ENCODE measurements at regions not wholly inside any gene's neighbourhood (a gene's known extent, or its start where the extent isn't known, plus 50 kb on each side); places are given as distances from the start of the nearest gene placed in this dataset.

- Histone ChIP-seq H3K27ac (no peak overlapping the region), H3K4me2 (no peak overlapping the region), H3K9me3 (peaks cover 14% of the 10 kb centered on the region; the same call in 2 of the 3 replicates), H3K4me1 (peaks cover 17% of the 10 kb centered on the region), H3K4me3 (no peak overlapping the region)
- FAIRE-seq, result no peak
- no peak for DNase-seq (ENCODE audit: low read depth in 1 of 2, low spot score in 1 of 2)
- 86% methylated on average over 2 of the region's 2 CpGs for WGBS (ENCODE audit: missing lambda C conversion rate)
- no peak for ATAC-seq
- TF ChIP-seq CBX8 (IDR thresholded peaks at IDR 0.05), result no peak
- TF ChIP-seq HEYL (CRISPR knock-in tag; IDR thresholded peaks at IDR 0.05), result no peak
- no peak for TF ChIP-seq FOSL2 (IDR thresholded peaks at IDR 0.05)
- no peak for TF ChIP-seq FOSL2 (CRISPR knock-in tag; IDR thresholded peaks at IDR 0.05)
- TF ChIP-seq MYC (IDR thresholded peaks at IDR 0.05; ENCODE audit: borderline replicate concordance, low read length), result no peak
- no peak for TF ChIP-seq RAD21 (conservative IDR thresholded peaks at IDR 0.05 in 1 of 2, IDR thresholded peaks at IDR 0.05 in 1 of 2)
- no peak for TF ChIP-seq CEBPB (IDR thresholded peaks at IDR 0.05)
- no peak for TF ChIP-seq SREBF2 (IDR thresholded peaks at IDR 0.05)
- TF ChIP-seq TP53 (CRISPR knock-in tag; IDR thresholded peaks at IDR 0.05), result no peak
- TF ChIP-seq MAX (IDR thresholded peaks at IDR 0.05), result no peak
- TF ChIP-seq HOXB13 (CRISPR knock-in tag; IDR thresholded peaks at IDR 0.05; ENCODE audit: low read depth), result no peak
- no peak for TF ChIP-seq PBX3 (IDR thresholded peaks at IDR 0.05)
- TF ChIP-seq TFCP2L1 (CRISPR knock-in tag; IDR thresholded peaks at IDR 0.05), result no peak
- TF ChIP-seq ZSCAN20 (CRISPR knock-in tag; IDR thresholded peaks at IDR 0.05), result no peak
- no peak for TF ChIP-seq HOXB5 (CRISPR knock-in tag; IDR thresholded peaks at IDR 0.05)
- no peak for TF ChIP-seq RNF2 (IDR thresholded peaks at IDR 0.05; ENCODE audit: borderline replicate concordance, low read depth)
- TF ChIP-seq ZFP36 (IDR thresholded peaks at IDR 0.05; ENCODE audit: borderline replicate concordance, partially characterized antibody), result no peak
- TF ChIP-seq KDM5A (IDR thresholded peaks at IDR 0.05), result no peak
- TF ChIP-seq HOXA7 (CRISPR knock-in tag; IDR thresholded peaks at IDR 0.05), result no peak
- TF ChIP-seq PHF8 (IDR thresholded peaks at IDR 0.05; ENCODE audit: borderline replicate concordance, low read depth), result no peak
- TF ChIP-seq POLR2AphosphoS2 (conservative IDR thresholded peaks at IDR 0.05; ENCODE audit: low read length), result no peak
- ChIA-PET POLR2A (no interaction called here), CTCF (no interaction called here)
Observed at GRCh38 chr6:155778336-155778735, 322.7 kb upstream of the NOX3 start.

GRCh38 chr6:155771822-155772221 is 316.2 kb upstream of the NOX3 start:
- Histone ChIP-seq H3K4me3 (no peak overlapping the region), H3K4me2 (no peak overlapping the region), H3K9me3 (no peaks in the 10 kb centered on the region), H3K4me1 (no peaks in the 10 kb centered on the region), H3K27ac (no peak overlapping the region)
- TF ChIP-seq EHF (CRISPR knock-in tag; IDR thresholded peaks at IDR 0.05), result no peak
- TF ChIP-seq CHD2 (IDR thresholded peaks at IDR 0.05; ENCODE audit: low read length, partially characterized antibody), result no peak
- TF ChIP-seq E2F6 (IDR thresholded peaks at IDR 0.05; ENCODE audit: borderline replicate concordance, low read depth), result no peak
- no peak for TF ChIP-seq KDM5A (IDR thresholded peaks at IDR 0.05)
- no peak for TF ChIP-seq MYC (IDR thresholded peaks at IDR 0.05; ENCODE audit: borderline replicate concordance, low read length)
- no peak for TF ChIP-seq CHD4 (IDR thresholded peaks at IDR 0.05; ENCODE audit: borderline replicate concordance)
- no peak for TF ChIP-seq BHLHE40 (IDR thresholded peaks at IDR 0.05; ENCODE audit: low read depth, low read length)
- no peak for TF ChIP-seq NPAS2 (CRISPR knock-in tag; IDR thresholded peaks at IDR 0.05; ENCODE audit: borderline replicate concordance)
- no peak for TF ChIP-seq RCOR1 (IDR thresholded peaks at IDR 0.05; ENCODE audit: low read depth, low read length)
- no peak for TF ChIP-seq HOXB5 (CRISPR knock-in tag; IDR thresholded peaks at IDR 0.05)
- TF ChIP-seq KDM1A (IDR thresholded peaks at IDR 0.05; ENCODE audit: low read depth), result no peak
- TF ChIP-seq TP53 (CRISPR knock-in tag; IDR thresholded peaks at IDR 0.05), result no peak
- no peak for TF ChIP-seq HES2 (IDR thresholded peaks at IDR 0.05)
- WGBS (ENCODE audit: missing lambda C conversion rate), result no CpG with 5 or more reads among the region's 1 CpG
- FAIRE-seq, result no peak
- DNase-seq (ENCODE audit: low read depth in 1 of 2, low spot score in 1 of 2), result no peak
- ChIA-PET CTCF (no interaction called here), POLR2A (no interaction called here)
- ATAC-seq, result no peak

All from A549 (cell line).